HuH-7 (cell line): ENCODE measurements at regions not wholly inside any gene's neighbourhood (a gene's known extent, or its start where the extent isn't known, plus 50 kb on each side); places are given as distances from the start of the nearest gene placed in this dataset.

Experiments used
- DNase-seq: peaks from one replicate; pipeline ENCODE4 v3.0.0; 2011; ENCODE audit warnings: low spot score

- no peak for DNase-seq
Observed at GRCh38 chr17:33475594-33475993, 182.5 kb upstream of the ASIC2 start.

GRCh38 chr17:33481652-33482051 lies 188.6 kb upstream of the ASIC2 start:
- no peak for DNase-seq

GRCh38 chr17:33482636-33483035 lies 189.5 kb upstream of the ASIC2 start:
- no peak for DNase-seq

GRCh38 chr17:33484559-33484958 lies 191.5 kb upstream of the ASIC2 start:
- DNase-seq, result no peak

- no peak for DNase-seq
Observed at GRCh38 chr17:33486135-33486885, 193.2 kb upstream of the ASIC2 start.

- no peak for DNase-seq
Observed at GRCh38 chr17:33487187-33487879, 194.2 kb upstream of the ASIC2 start.

- no peak for DNase-seq
Observed at GRCh38 chr17:33491871-33492481, 198.9 kb upstream of the ASIC2 start.

- DNase-seq, result no peak
Observed at GRCh38 chr17:33492731-33493265, 199.7 kb upstream of the ASIC2 start.

GRCh38 chr17:33493566-33493965 lies 200.5 kb upstream of the ASIC2 start:
- no peak for DNase-seq

- DNase-seq, result no peak
Observed at GRCh38 chr17:33494151-33494550, 201.1 kb upstream of the ASIC2 start.

- DNase-seq, result no peak
Observed at GRCh38 chr17:33497623-33498022, 204.5 kb upstream of the ASIC2 start.

- no peak for DNase-seq
Observed at GRCh38 chr17:33498069-33498468, 205.0 kb upstream of the ASIC2 start.

- DNase-seq, result no peak
Observed at GRCh38 chr17:33499040-33499439, 205.9 kb upstream of the ASIC2 start.

GRCh38 chr17:33500151-33500550 lies 207.1 kb upstream of the ASIC2 start:
- no peak for DNase-seq

- DNase-seq, result no peak
Observed at GRCh38 chr17:33501185-33501584, 208.1 kb upstream of the ASIC2 start.

GRCh38 chr17:33504571-33504970 lies 211.5 kb upstream of the ASIC2 start:
- no peak for DNase-seq

GRCh38 chr17:33506889-33507650 lies 214.0 kb upstream of the ASIC2 start:
- DNase-seq, result no peak

GRCh38 chr17:33508215-33508614 lies 215.1 kb upstream of the ASIC2 start:
- no peak for DNase-seq

GRCh38 chr17:33509331-33509730 lies 216.2 kb upstream of the ASIC2 start:
- DNase-seq, result no peak

- DNase-seq, result no peak
Observed at GRCh38 chr17:33511670-33512069, 218.6 kb upstream of the ASIC2 start.

- no peak for DNase-seq
Observed at GRCh38 chr17:33512113-33512512, 219.0 kb upstream of the ASIC2 start.

- no peak for DNase-seq
Observed at GRCh38 chr17:33513769-33514168, 220.7 kb upstream of the ASIC2 start.
